ENCODE measurements at regions not wholly inside any gene's neighbourhood (a gene's known extent, or its start where the extent isn't known, plus 50 kb on each side); places are given as distances from the start of the nearest gene placed in this dataset.

DNA sequence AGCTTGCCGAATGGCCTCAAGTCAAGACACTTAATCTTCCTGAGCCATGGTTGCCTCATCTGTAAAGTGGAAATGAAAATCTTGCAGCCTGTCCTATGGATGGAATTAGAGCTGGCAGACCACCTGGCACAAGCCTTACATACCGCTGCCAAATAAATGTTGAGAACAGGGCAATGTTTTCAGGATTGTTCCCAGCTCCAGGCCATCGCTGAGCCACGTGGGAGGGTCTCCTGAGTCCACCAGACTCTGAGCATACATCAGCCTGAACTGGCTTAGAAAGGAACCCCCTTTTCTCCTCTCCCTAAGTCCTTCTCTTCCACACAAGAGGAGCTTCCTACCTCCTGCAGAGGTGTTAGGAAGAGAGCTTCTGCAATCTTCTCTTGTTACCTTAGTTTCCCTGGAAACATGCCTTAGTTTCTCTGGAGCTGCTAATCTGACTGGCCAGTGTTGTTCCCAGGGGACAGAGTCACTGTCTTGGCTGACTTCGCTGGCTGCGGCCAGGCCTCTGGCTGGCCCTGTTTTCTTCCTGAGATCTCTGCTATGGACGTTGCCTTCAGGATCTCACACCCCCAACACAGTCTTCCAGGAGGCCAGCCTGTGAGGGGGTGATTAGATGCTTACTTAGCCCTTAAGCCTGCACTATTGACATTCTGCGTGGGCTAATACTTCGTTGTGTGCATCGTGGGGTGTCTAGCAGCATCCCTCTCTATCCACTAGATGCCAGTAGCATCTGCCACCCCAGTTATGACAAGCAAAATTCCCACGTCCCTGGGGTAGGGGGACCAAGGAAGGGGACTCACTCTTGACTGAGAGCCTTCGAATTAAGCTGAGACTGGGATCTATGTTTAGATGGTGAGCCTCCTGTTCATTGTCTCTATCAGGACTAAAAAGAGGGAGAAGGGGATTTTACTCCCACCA is 62.2 kb downstream of the BOD1 start (continued):
- no peak for TF ChIP-seq FOSL1 (IDR thresholded peaks at IDR 0.05; ENCODE audit: low read depth)
- no peak for TF ChIP-seq TCF7L2 (IDR thresholded peaks at IDR 0.05; ENCODE audit: borderline replicate concordance, extremely low read depth, insufficient read depth, insufficient read length)

- Histone ChIP-seq H3K9ac (ENCODE audit: low read length) (no peak overlapping the region), H3K9me3 (ENCODE audit: control insufficient read depth in 1 of 2, insufficient read depth in 1 of 2, low read depth in 1 of 2, low read length in 2 of 2) (no peaks in the 10 kb centered on the region), H3K27me3 (ENCODE audit: insufficient read depth, low read length) (no peaks in the 10 kb centered on the region), H3K27ac (ENCODE audit: low read depth, low read length) (no peak overlapping the region), H3K4me3 (replicated peaks in 1 of 2; ENCODE audit: low read depth in 1 of 2, low read length in 2 of 2) (no peak overlapping the region), H3K79me2 (ENCODE audit: insufficient read depth, low read length) (no peaks in the 10 kb centered on the region), H3K4me2 (ENCODE audit: low read length) (no peak overlapping the region), H3K4me1 (ENCODE audit: control insufficient read depth in 1 of 2, insufficient read depth in 2 of 2, low read length in 2 of 2) (peaks cover 0 to 4% of the 10 kb centered on the region in 2 experiments; a peak in 1 of 4 replicates), H3K36me3 (ENCODE audit: control insufficient read depth in 1 of 2, insufficient read depth in 2 of 2, low read length in 2 of 2) (no peaks in the 10 kb centered on the region), H3K9me2 (ENCODE audit: insufficient read depth) (no peaks in the 10 kb centered on the region), H2AFZ (ENCODE audit: low read depth, low read length, poor library complexity, severe bottlenecking) (no peak overlapping the region), H4K20me1 (ENCODE audit: insufficient read depth) (no peaks in the 10 kb centered on the region)
- ATAC-seq (no peak), DNase-seq (ENCODE audit: low read depth, low spot score) (no peak)
- BruUV-seq (replicated peaks): no TSS peak
- ChIA-PET RAD21 (ENCODE audit: low non-redundant PET in 1 of 2, low total read pairs in 2 of 2, uncharacterized antibody in 2 of 2, unreplicated experiment in 2 of 2) (no interaction called here), POLR2A (no interaction called here), CTCF (no interaction called here)
- intact Hi-C loops (cut with micrococcal nuclease): no loop called here
- no peak for TF ChIP-seq ZFX (IDR thresholded peaks at IDR 0.05)
- no peak for TF ChIP-seq TCF7L2 (IDR thresholded peaks at IDR 0.05; ENCODE audit: borderline replicate concordance, extremely low read depth, insufficient read depth, insufficient read length)
- no peak for TF ChIP-seq EGR1 (IDR thresholded peaks at IDR 0.05; ENCODE audit: low read depth)
- TF ChIP-seq CBX3 (IDR thresholded peaks at IDR 0.05; ENCODE audit: low read depth): no peak
- TF ChIP-seq EZH2 (IDR thresholded peaks at IDR 0.05): no peak
- TF ChIP-seq, protein P1, sequence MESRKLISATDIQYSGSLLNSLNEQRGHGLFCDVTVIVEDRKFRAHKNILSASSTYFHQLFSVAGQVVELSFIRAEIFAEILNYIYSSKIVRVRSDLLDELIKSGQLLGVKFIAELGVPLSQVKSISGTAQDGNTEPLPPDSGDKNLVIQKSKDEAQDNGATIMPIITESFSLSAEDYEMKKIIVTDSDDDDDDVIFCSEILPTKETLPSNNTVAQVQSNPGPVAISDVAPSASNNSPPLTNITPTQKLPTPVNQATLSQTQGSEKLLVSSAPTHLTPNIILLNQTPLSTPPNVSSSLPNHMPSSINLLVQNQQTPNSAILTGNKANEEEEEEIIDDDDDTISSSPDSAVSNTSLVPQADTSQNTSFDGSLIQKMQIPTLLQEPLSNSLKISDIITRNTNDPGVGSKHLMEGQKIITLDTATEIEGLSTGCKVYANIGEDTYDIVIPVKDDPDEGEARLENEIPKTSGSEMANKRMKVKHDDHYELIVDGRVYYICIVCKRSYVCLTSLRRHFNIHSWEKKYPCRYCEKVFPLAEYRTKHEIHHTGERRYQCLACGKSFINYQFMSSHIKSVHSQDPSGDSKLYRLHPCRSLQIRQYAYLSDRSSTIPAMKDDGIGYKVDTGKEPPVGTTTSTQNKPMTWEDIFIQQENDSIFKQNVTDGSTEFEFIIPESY (IDR thresholded peaks at IDR 0.05; ENCODE audit: extremely low read depth, insufficient replicate concordance, low read length): no peak
- TF ChIP-seq RAD21 (IDR thresholded peaks at IDR 0.05; ENCODE audit: low read depth): no peak
- TF ChIP-seq FOSL1 (IDR thresholded peaks at IDR 0.05; ENCODE audit: low read depth): no peak
- no peak for TF ChIP-seq JUND (IDR thresholded peaks at IDR 0.05)
- TF ChIP-seq YY1 (IDR thresholded peaks at IDR 0.05; ENCODE audit: extremely low read depth, insufficient replicate concordance, low read depth, low read length): no peak
- no peak for TF ChIP-seq CEBPB (IDR thresholded peaks at IDR 0.05; ENCODE audit: low read depth)
- TF ChIP-seq, protein P2, sequence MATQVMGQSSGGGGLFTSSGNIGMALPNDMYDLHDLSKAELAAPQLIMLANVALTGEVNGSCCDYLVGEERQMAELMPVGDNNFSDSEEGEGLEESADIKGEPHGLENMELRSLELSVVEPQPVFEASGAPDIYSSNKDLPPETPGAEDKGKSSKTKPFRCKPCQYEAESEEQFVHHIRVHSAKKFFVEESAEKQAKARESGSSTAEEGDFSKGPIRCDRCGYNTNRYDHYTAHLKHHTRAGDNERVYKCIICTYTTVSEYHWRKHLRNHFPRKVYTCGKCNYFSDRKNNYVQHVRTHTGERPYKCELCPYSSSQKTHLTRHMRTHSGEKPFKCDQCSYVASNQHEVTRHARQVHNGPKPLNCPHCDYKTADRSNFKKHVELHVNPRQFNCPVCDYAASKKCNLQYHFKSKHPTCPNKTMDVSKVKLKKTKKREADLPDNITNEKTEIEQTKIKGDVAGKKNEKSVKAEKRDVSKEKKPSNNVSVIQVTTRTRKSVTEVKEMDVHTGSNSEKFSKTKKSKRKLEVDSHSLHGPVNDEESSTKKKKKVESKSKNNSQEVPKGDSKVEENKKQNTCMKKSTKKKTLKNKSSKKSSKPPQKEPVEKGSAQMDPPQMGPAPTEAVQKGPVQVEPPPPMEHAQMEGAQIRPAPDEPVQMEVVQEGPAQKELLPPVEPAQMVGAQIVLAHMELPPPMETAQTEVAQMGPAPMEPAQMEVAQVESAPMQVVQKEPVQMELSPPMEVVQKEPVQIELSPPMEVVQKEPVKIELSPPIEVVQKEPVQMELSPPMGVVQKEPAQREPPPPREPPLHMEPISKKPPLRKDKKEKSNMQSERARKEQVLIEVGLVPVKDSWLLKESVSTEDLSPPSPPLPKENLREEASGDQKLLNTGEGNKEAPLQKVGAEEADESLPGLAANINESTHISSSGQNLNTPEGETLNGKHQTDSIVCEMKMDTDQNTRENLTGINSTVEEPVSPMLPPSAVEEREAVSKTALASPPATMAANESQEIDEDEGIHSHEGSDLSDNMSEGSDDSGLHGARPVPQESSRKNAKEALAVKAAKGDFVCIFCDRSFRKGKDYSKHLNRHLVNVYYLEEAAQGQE (IDR thresholded peaks at IDR 0.05; ENCODE audit: low read depth): no peak
- TF ChIP-seq SIN3A (IDR thresholded peaks at IDR 0.05; ENCODE audit: low read depth): no peak
Measured at GRCh38 chr5:173550641-173551040, 65.8 kb downstream of the BOD1 start.

Data from HCT116 (cell line).